ENCODE measurements at regions not wholly inside any gene's neighbourhood (a gene's known extent, or its start where the extent isn't known, plus 50 kb on each side); places are given as distances from the start of the nearest gene placed in this dataset.
"Not testable (repeated sequence)": the region's sequence is repeated elsewhere in the genome, so short reads cannot be mapped to it uniquely, and the experiment has no call there.

GRCh38 chr11:21774212-21774611 is 418.7 kb upstream of the ANO5 start:
- no peak for DNase-seq (ENCODE audit: extremely low spot score)
- no peak for TF ChIP-seq CTCF (IDR thresholded peaks at IDR 0.05; ENCODE audit: control extremely low read depth, extremely low read depth, low read depth, missing control alignments)
- CTCF ChIA-PET = no interaction called here
- POLR2A ChIA-PET = no interaction called here

GRCh38 chr11:21775911-21776310 is 417.0 kb upstream of the ANO5 start:
- TF ChIP-seq CTCF (IDR thresholded peaks at IDR 0.05; ENCODE audit: control extremely low read depth, extremely low read depth, low read depth, missing control alignments) = no peak
- ChIA-PET POLR2A (no interaction called here), CTCF (interaction anchor here (1.4 kb wide), 1 partner anchor 9 kb away, joined by 3 read pairs; no protein-coding TSS in a partner anchor)
- DNase-seq (ENCODE audit: extremely low spot score) = no peak

- TF ChIP-seq CTCF (IDR thresholded peaks at IDR 0.05; ENCODE audit: control extremely low read depth, extremely low read depth, low read depth, missing control alignments) = no peak
- ChIA-PET CTCF (interaction anchor here (0.7 kb wide), 1 partner anchor 8 kb away, joined by 3 read pairs; no protein-coding TSS in a partner anchor), POLR2A (no interaction called here)
Observed at GRCh38 chr11:21783954-21784353, 408.9 kb upstream of the ANO5 start.

GRCh38 chr11:21785351-21785750 is 407.5 kb upstream of the ANO5 start:
- DNase-seq (ENCODE audit: extremely low spot score) = no peak
- POLR2A ChIA-PET = no interaction called here
- CTCF ChIA-PET = interaction anchor here (0.7 kb wide), 1 partner anchor 8 kb away, joined by 3 read pairs; no protein-coding TSS in a partner anchor
- no peak for TF ChIP-seq CTCF (IDR thresholded peaks at IDR 0.05; ENCODE audit: control extremely low read depth, extremely low read depth, low read depth, missing control alignments)

More at GRCh38 chr11:21783954-21784353, 408.9 kb upstream of the ANO5 start:
- no peak for DNase-seq (ENCODE audit: extremely low spot score)

GRCh38 chr11:21794306-21794705 is 398.6 kb upstream of the ANO5 start:
- no peak for DNase-seq (ENCODE audit: extremely low spot score)
- POLR2A ChIA-PET = no interaction called here
- CTCF ChIA-PET = interaction anchor here (1.1 to 1.2 kb wide), 2 partner anchors 10 to 12 kb away, joined by 3 read pairs; no protein-coding TSS in a partner anchor
- no peak for TF ChIP-seq CTCF (IDR thresholded peaks at IDR 0.05; ENCODE audit: control extremely low read depth, extremely low read depth, low read depth, missing control alignments)

GRCh38 chr11:21798216-21798615 is 394.7 kb upstream of the ANO5 start:
- DNase-seq (ENCODE audit: extremely low spot score) = no peak
- no peak for TF ChIP-seq CTCF (IDR thresholded peaks at IDR 0.05; ENCODE audit: control extremely low read depth, extremely low read depth, low read depth, missing control alignments)
- CTCF ChIA-PET = no interaction called here
- POLR2A ChIA-PET = no interaction called here

- DNase-seq (ENCODE audit: extremely low spot score); CTCF ChIA-PET; POLR2A ChIA-PET: not testable (repeated sequence)
Observed at GRCh38 chr11:21804523-21804922, 388.4 kb upstream of the ANO5 start.
